HUES64 (cell line): ENCODE measurements at regions not wholly inside any gene's neighbourhood (a gene's known extent, or its start where the extent isn't known, plus 50 kb on each side); places are given as distances from the start of the nearest gene placed in this dataset.

Experiments
- H3K27ac ChIP-seq: 2 replicates; pipeline ENCODE4 v1.7.0; 2013; ENCODE audit warnings: low read depth, low read length, inconsistent platforms
- H3K27me3 ChIP-seq: 2 replicates; pipeline ENCODE4 v1.6.1; 2013; ENCODE audit warnings: mild to moderate bottlenecking, low read length; ENCODE audit not compliant: insufficient read depth
- H3K36me3 ChIP-seq: 2 replicates; pipeline ENCODE4 v1.6.1; 2013; ENCODE audit warnings: mild to moderate bottlenecking, low read length; ENCODE audit not compliant: insufficient read depth
- H3K4me1 ChIP-seq: 2 replicates; pipeline ENCODE4 v1.6.1; 2013; ENCODE audit warnings: mild to moderate bottlenecking, low read length, moderate library complexity; ENCODE audit not compliant: insufficient read depth
- H3K4me3 ChIP-seq: 2 replicates; pipeline ENCODE4 v1.5.1; 2013; ENCODE audit warnings: mild to moderate bottlenecking, low read length, moderate library complexity
- H3K9ac ChIP-seq: 2 replicates; pipeline ENCODE4 v1.6.1; 2013; ENCODE audit warnings: mild to moderate bottlenecking, low read depth, low read length
- H3K9me3 ChIP-seq: 2 replicates; pipeline ENCODE4 v1.6.1; 2013; ENCODE audit warnings: low read depth, low read length; ENCODE audit not compliant: insufficient read depth
- WGBS: fragments of 150-250, 120-280 bp; methylation state at CpG from one replicate; pipeline ENCODE4 v1.1.7; 2013; ENCODE audit warnings: missing lambda C conversion rate; 5-methylcytosine and 5-hydroxymethylcytosine counted together

DNA sequence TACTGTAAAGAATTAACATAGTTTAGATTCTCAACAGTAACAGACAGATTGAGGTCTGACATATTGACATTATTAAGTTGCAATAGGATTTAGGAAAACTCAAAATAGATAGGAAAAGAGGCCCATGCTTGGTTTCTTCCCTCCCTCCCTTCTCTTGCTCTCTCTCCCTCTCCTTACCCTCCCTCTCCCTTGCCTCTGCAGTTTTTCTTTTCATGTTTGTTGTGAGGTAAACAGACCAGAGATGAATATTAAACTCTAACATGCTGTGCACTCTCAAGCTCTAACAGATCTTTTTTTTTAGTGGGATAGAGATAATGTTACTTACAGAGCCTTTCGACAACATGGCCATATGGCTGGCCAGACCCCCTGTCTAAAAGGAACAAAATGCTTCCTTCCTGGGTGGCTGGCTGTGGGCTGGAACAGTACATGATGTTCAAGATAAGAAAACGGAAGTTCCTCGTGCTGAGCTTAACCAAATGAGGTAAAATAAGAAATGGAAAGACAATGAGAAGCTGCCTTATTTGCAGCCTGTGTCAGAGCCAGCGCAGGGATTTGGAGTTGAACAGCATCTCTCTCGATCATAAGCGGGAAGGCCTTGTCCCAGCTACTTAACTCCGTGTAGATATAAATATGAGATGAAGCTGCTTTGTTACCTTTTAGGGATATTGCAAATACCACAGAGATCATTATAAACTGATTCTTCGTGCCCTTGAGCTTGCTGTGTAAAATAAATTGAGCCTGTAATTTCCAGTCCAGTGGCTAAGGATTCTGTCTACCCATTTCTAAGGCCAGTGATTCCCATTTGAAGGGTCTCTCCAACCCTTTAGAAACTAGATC lies 391.9 kb upstream of the NPVF start:
- Histone ChIP-seq H3K9ac (no peak overlapping the region), H3K27ac (no peak overlapping the region), H3K27me3 (no peaks in the 10 kb centered on the region), H3K4me1 (no peaks in the 10 kb centered on the region), H3K36me3 (no peaks in the 10 kb centered on the region), H3K4me3 (no peak overlapping the region), H3K9me3 (no peaks in the 10 kb centered on the region)
- 84% methylated on average over 8 of the region's 8 CpGs for WGBS

DNA sequence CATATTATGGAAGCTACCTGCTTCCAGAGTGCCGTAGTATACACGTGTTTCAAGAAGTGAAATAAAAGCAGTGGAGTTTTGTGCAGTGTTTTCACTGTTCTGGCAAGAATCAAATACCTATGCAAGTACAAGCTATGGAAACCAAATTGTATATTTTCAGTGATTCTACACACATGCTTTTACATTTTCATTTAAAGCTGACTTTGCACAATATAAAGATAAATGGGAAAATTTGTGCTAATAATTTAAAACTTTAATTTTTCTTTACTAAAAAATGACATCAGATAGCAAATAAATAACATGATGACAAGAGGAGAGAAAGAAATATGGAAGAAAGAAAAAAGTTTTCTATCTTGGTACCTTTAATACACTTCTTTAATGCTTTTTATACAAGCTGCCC lies 393.7 kb upstream of the NPVF start:
- no peaks in the 10 kb centered on the region for H3K27me3 ChIP-seq
- H3K4me3 ChIP-seq = no peak overlapping the region
- H3K27ac ChIP-seq = no peak overlapping the region
- no peaks in the 10 kb centered on the region for H3K9me3 ChIP-seq
- H3K4me1 ChIP-seq = no peaks in the 10 kb centered on the region
- H3K9ac ChIP-seq = no peak overlapping the region
- 97% methylated on average over 2 of the region's 2 CpGs for WGBS
- H3K36me3 ChIP-seq = no peaks in the 10 kb centered on the region

GRCh38 chr7:25622695-25623094 lies 394.4 kb upstream of the NPVF start:
- Histone ChIP-seq H3K4me3 (no peak overlapping the region), H3K27ac (no peak overlapping the region), H3K4me1 (peaks cover under 1% of the 10 kb centered on the region; the same call in 1 of the 2 replicates), H3K27me3 (no peaks in the 10 kb centered on the region), H3K36me3 (no peaks in the 10 kb centered on the region), H3K9me3 (no peaks in the 10 kb centered on the region), H3K9ac (no peak overlapping the region)
- 92% methylated on average over 3 of the region's 3 CpGs for WGBS

DNA sequence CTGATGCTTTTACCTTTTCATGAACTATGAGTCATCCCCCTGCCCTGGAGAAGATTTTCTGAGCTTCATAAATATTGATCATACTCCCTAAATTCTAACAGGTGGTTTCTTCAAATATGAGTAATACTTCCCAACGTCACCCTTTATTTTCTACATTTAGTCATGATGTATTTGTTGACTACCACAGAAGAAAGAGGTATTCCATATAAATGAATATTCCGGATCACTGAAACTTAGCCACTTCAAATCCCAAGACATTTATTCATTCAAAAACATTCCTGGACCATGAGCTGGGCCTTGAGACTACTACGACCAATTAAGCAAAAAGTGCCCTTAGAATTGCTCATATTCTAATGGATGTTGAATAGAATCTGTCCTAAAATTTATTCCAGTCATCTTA lies 395.8 kb upstream of the NPVF start:
- no peaks in the 10 kb centered on the region for H3K27me3 ChIP-seq

GRCh38 chr7:25624833-25625232 lies 396.5 kb upstream of the NPVF start:
- Histone ChIP-seq H3K27ac (no peak overlapping the region), H3K9me3 (no peaks in the 10 kb centered on the region), H3K4me3 (no peak overlapping the region)

More for the DNA sequence above, 395.8 kb upstream of the NPVF start:
- no peak overlapping the region for H3K9ac ChIP-seq
- no peaks in the 10 kb centered on the region for H3K36me3 ChIP-seq
- WGBS = 100% methylated on average over 2 of the region's 3 CpGs
- H3K9me3 ChIP-seq = no peaks in the 10 kb centered on the region
- H3K4me3 ChIP-seq = no peak overlapping the region
- H3K27ac ChIP-seq = no peak overlapping the region
- peaks cover 11% of the 10 kb centered on the region for H3K4me1 ChIP-seq

GRCh38 chr7:25625306-25625992 lies 397.2 kb upstream of the NPVF start:
- 83% methylated on average over 3 of the region's 5 CpGs for WGBS

More at GRCh38 chr7:25624833-25625232, 396.5 kb upstream of the NPVF start:
- H3K9ac ChIP-seq = no peak overlapping the region
- 92% methylated on average over 8 of the region's 8 CpGs for WGBS
- no peaks in the 10 kb centered on the region for H3K36me3 ChIP-seq
- H3K27me3 ChIP-seq = no peaks in the 10 kb centered on the region
- H3K4me1 ChIP-seq = peaks cover 11% of the 10 kb centered on the region

GRCh38 chr7:25626451-25627131 lies 398.3 kb upstream of the NPVF start:
- H3K27me3 ChIP-seq = no peaks in the 10 kb centered on the region
- 95% methylated on average over 4 of the region's 4 CpGs for WGBS
- no peaks in the 10 kb centered on the region for H3K9me3 ChIP-seq
- no peak overlapping the region for H3K9ac ChIP-seq
- no peak overlapping the region for H3K27ac ChIP-seq
- H3K36me3 ChIP-seq = no peaks in the 10 kb centered on the region
- H3K4me1 ChIP-seq = peaks cover 11% of the 10 kb centered on the region
- no peak overlapping the region for H3K4me3 ChIP-seq

More at GRCh38 chr7:25625306-25625992, 397.2 kb upstream of the NPVF start:
- Histone ChIP-seq H3K27ac (no peak overlapping the region), H3K9me3 (no peaks in the 10 kb centered on the region), H3K4me1 (peaks cover 11% of the 10 kb centered on the region), H3K27me3 (no peaks in the 10 kb centered on the region), H3K9ac (no peak overlapping the region), H3K4me3 (no peak overlapping the region), H3K36me3 (no peaks in the 10 kb centered on the region)

DNA sequence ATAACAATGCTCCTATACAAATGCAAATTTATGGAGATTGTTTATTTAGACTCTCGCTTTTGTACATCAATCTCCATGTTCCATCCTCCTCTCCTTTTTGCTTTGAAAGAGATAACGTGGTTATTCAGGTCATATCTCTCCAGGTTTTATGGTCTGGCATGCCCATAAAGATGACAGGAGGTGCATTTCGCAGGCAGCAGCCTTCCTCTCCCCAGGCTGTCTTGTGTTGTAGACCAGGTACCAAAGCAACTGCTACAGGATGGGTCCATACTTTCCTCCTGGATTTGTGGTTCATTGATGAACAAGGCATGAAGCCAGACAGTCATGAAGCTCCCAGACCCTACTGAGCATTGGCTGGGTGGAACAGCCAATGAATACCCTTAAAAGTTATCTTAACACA lies 400.2 kb upstream of the NPVF start:
- WGBS = 58% methylated on average over 2 of the region's 3 CpGs
- Histone ChIP-seq H3K27ac (no peak overlapping the region), H3K9ac (no peak overlapping the region), H3K9me3 (no peaks in the 10 kb centered on the region), H3K27me3 (no peaks in the 10 kb centered on the region), H3K4me1 (peaks cover 11% of the 10 kb centered on the region), H3K4me3 (no peak overlapping the region), H3K36me3 (no peaks in the 10 kb centered on the region)

DNA sequence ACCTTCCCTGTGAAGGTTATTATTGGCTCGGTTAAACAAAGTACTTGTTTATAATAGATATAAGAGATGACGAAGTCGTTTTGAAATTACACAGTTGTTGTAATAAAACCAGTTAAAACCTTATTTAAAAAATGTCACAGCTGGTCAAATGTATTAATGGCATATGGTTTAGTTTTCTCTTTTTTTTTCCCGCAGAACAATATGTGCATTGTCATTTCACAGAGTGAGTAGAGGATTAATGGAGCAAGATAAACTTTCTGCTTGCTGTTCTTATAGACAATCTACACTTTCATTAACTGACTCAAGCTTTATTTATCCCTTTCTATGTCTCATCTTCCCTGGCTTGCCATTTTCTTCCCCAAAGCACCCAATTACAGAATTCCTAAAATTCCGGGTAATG lies 404.3 kb upstream of the NPVF start:
- H3K27me3 ChIP-seq = no peaks in the 10 kb centered on the region
- no peak overlapping the region for H3K4me3 ChIP-seq
- no peak overlapping the region for H3K9ac ChIP-seq
- H3K9me3 ChIP-seq = no peaks in the 10 kb centered on the region
- H3K36me3 ChIP-seq = no peaks in the 10 kb centered on the region
- no peak overlapping the region for H3K27ac ChIP-seq
- H3K4me1 ChIP-seq = peaks cover 11% of the 10 kb centered on the region
- WGBS = 100% methylated on average over 3 of the region's 5 CpGs

DNA sequence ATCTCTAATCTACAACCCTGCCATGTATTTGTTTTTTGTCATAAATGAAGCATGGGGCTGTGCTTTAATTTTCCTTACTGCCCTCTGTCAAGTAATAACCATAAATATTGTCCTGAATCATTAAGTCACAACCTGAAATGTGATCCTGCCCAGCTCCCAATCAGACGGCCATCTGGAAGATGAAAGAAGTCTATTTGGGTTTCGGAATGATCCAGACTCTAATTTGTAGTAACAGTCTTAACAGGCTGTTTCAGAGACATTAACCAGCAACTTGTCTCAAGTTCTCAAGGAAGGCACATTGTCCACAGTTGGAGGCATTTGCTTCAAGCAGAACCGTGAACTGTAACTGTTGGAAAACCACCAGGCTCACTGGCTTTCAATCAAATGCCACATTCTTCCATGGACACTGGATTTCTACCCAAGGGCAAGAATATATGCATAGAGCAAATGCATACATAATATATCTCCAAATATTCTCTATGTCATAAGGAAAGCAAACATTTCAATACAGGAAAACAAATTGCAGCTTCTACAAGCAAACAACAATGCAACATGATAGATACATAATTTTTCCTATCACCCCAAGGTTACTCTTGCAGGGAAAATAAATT lies 405.2 kb upstream of the NPVF start:
- Histone ChIP-seq H3K27ac (no peak overlapping the region), H3K9ac (no peak overlapping the region), H3K9me3 (no peaks in the 10 kb centered on the region), H3K27me3 (no peaks in the 10 kb centered on the region), H3K4me1 (peaks cover 3% of the 10 kb centered on the region; the same call in 1 of the 2 replicates), H3K4me3 (no peak overlapping the region), H3K36me3 (no peaks in the 10 kb centered on the region)
- 95% methylated on average over 3 of the region's 3 CpGs for WGBS

DNA sequence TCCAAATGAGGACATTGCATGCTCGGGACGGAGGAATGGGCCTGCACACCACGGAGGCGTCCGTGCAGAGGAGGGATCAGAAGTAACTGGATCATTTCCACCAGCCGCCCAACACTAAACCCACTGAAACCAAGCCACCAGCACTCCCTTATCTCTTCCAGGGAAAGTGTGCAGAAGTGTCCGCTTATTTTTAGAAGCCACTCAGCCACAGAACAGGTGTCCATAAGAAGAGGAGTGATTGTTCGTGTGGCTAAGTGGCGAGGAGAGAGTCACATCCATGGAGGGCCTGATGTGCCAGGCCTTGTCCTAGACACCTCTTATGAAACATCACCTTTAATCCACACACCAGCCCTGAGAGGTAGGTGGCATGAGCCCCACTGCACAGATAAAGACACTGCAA lies 407.9 kb upstream of the NPVF start:
- no peaks in the 10 kb centered on the region for H3K4me1 ChIP-seq
- no peak overlapping the region for H3K4me3 ChIP-seq
- H3K9ac ChIP-seq = no peak overlapping the region
- WGBS = 95% methylated on average over 9 of the region's 9 CpGs
- H3K27me3 ChIP-seq = no peaks in the 10 kb centered on the region
- no peak overlapping the region for H3K27ac ChIP-seq
- no peaks in the 10 kb centered on the region for H3K36me3 ChIP-seq
- H3K9me3 ChIP-seq = no peaks in the 10 kb centered on the region
